H9 (cell line): ENCODE measurements at regions not wholly inside any gene's neighbourhood (a gene's known extent, or its start where the extent isn't known, plus 50 kb on each side); places are given as distances from the start of the nearest gene placed in this dataset.

Source experiments
- DNase-seq: peaks from one replicate; pipeline ENCODE4 v3.0.0-alpha.2; 2017
- H2AFZ ChIP-seq: one replicate; pipeline ENCODE4 v1.6.1; 2013; ENCODE audit warnings: mild to moderate bottlenecking, low read length, control low read depth, moderate library complexity
- H2AK5ac ChIP-seq: 2 replicates; pipeline ENCODE4 v1.6.1; 2013; ENCODE audit warnings: low read length, control low read depth, mixed read lengths; ENCODE audit not compliant: insufficient read length
- H2BK120ac ChIP-seq: one replicate; pipeline ENCODE4 v1.6.1; 2013; ENCODE audit warnings: low read depth, mild to moderate bottlenecking, low read length, control low read depth, inconsistent platforms; ENCODE audit not compliant: poor library complexity, severe bottlenecking
- H2BK12ac ChIP-seq: 2 replicates; pipeline ENCODE4 v1.6.1; 2013; ENCODE audit warnings: low read length, control low read depth, mixed read lengths, low read depth; ENCODE audit not compliant: insufficient read length
- H2BK15ac ChIP-seq: 2 replicates; pipeline ENCODE4 v1.6.1; 2013; ENCODE audit warnings: low read depth, low read length, control low read depth
- H2BK20ac ChIP-seq: one replicate; pipeline ENCODE4 v1.6.1; 2013; ENCODE audit warnings: low read depth, mild to moderate bottlenecking, low read length, control low read depth, inconsistent platforms; ENCODE audit not compliant: poor library complexity, severe bottlenecking
- H2BK5ac ChIP-seq: 2 replicates; pipeline ENCODE4 v1.6.1; 2013; ENCODE audit warnings: low read length, control low read depth, mixed read lengths; ENCODE audit not compliant: insufficient read length
- H3K14ac ChIP-seq: 2 replicates; pipeline ENCODE4 v1.6.1; 2013; ENCODE audit warnings: low read length, control low read depth; ENCODE audit not compliant: insufficient read depth
- H3K18ac ChIP-seq: 2 replicates; pipeline ENCODE4 v1.6.1; 2013; ENCODE audit warnings: low read depth, mild to moderate bottlenecking, mixed read lengths, low read length, control low read depth; ENCODE audit not compliant: insufficient read length
- H3K23ac ChIP-seq: 2 replicates; pipeline ENCODE4 v1.6.1; 2013; ENCODE audit warnings: low read length, control low read depth, mixed read lengths, low read depth; ENCODE audit not compliant: insufficient read length
- H3K23me2 ChIP-seq: 2 replicates; pipeline ENCODE4 v1.6.1; 2013; ENCODE audit warnings: low read depth, mild to moderate bottlenecking, mixed read lengths, low read length, control low read depth; ENCODE audit not compliant: insufficient read length, poor library complexity, severe bottlenecking
- H3K27ac ChIP-seq: 2 replicates; pipeline ENCODE4 v1.5.1; 2013; ENCODE audit warnings: low read length, control low read depth, mixed read lengths, low read depth; ENCODE audit not compliant: insufficient read length
- H3K27me3 ChIP-seq: 2 replicates; pipeline ENCODE4 v1.6.1; 2013; ENCODE audit warnings: low read length, control low read depth, inconsistent platforms; ENCODE audit not compliant: insufficient read depth
- H3K4ac ChIP-seq: 2 replicates; pipeline ENCODE4 v1.6.1; 2013; ENCODE audit warnings: low read depth, mild to moderate bottlenecking, control low read depth, inconsistent platforms, low read length, moderate library complexity
- H3K4me1 ChIP-seq: 2 replicates; pipeline ENCODE4 v1.6.1; 2013; ENCODE audit warnings: low read length, control low read depth, inconsistent platforms; ENCODE audit not compliant: insufficient read depth
- H3K4me2 ChIP-seq: 2 replicates; pipeline ENCODE4 v1.6.1; 2013; ENCODE audit warnings: low read length, control low read depth, mixed read lengths; ENCODE audit not compliant: insufficient read length, insufficient read depth
- H3K56ac ChIP-seq: 2 replicates; pipeline ENCODE4 v1.6.1; 2013; ENCODE audit warnings: low read depth, mild to moderate bottlenecking, mixed read lengths, low read length, control low read depth; ENCODE audit not compliant: insufficient read length
- H3K79me1 ChIP-seq: 2 replicates; pipeline ENCODE4 v1.6.1; 2013; ENCODE audit warnings: low read depth, mild to moderate bottlenecking, moderate library complexity, low read length, control low read depth, inconsistent platforms; ENCODE audit not compliant: insufficient read depth, poor library complexity, severe bottlenecking
- H3K79me2 ChIP-seq: 2 replicates; pipeline ENCODE4 v1.6.1; 2013; ENCODE audit warnings: low read length, control low read depth, inconsistent platforms; ENCODE audit not compliant: insufficient read depth
- H3K9ac ChIP-seq: 2 replicates; pipeline ENCODE4 v1.6.1; 2013; ENCODE audit warnings: low read length, control low read depth, mixed read lengths; ENCODE audit not compliant: insufficient read length; ENCODE audit errors: extremely low read depth
- H3K9me3 ChIP-seq: one replicate; pipeline ENCODE4 v1.6.1; 2013; ENCODE audit warnings: low read depth, low read length, inconsistent platforms; ENCODE audit not compliant: control insufficient read depth
- H3T11ph ChIP-seq: one replicate; pipeline ENCODE4 v1.6.1; 2013; ENCODE audit warnings: mild to moderate bottlenecking, low read length, control low read depth, inconsistent platforms
- H4K20me1 ChIP-seq: one replicate; pipeline ENCODE4 v1.6.1; 2013; ENCODE audit not compliant: control insufficient read depth, insufficient read length, insufficient read depth
- H4K5ac ChIP-seq: 2 replicates; pipeline ENCODE4 v1.6.1; 2013; ENCODE audit warnings: low read depth, mild to moderate bottlenecking, mixed read lengths, low read length, control low read depth; ENCODE audit not compliant: insufficient read length
- H4K8ac ChIP-seq: replicated peaks from 2 replicates; pipeline ENCODE4 v1.6.1; 2013; ENCODE audit warnings: low read length, control low read depth, mixed read lengths, low read depth; ENCODE audit not compliant: insufficient read length
- H4K91ac ChIP-seq: 2 replicates; pipeline ENCODE4 v1.6.1; 2013; ENCODE audit warnings: low read depth, mild to moderate bottlenecking, moderate library complexity, mixed read lengths, low read length, control low read depth; ENCODE audit not compliant: insufficient read length
- H3K27ac Mint-ChIP-seq, 3 experiments: 2 replicates in 2 of 3; 3 replicates in 1 of 3; pipeline ENCODE4 v1.8.0; 2020 to 2021; ENCODE audit warnings: mixed read lengths in 3 of 3, mild to moderate bottlenecking in 1 of 3, moderate library complexity in 1 of 3
- H3K27me3 Mint-ChIP-seq: 2 replicates; pipeline ENCODE4 v1.8.0; 2021; ENCODE audit warnings: low read depth, mild to moderate bottlenecking, moderate library complexity, mixed read lengths
- H3K36me3 Mint-ChIP-seq, 3 experiments: 2 replicates in 2 of 3; 3 replicates in 1 of 3; pipeline ENCODE4 v1.8.0; 2020 to 2021; ENCODE audit warnings: low read depth in 3 of 3, mixed read lengths in 3 of 3; ENCODE audit not compliant: insufficient read depth in 1 of 3
- H3K4me1 Mint-ChIP-seq, 2 experiments: 2 replicates each; pipeline ENCODE4 v1.8.0; 2020; ENCODE audit warnings: mixed read lengths in 2 of 2
- H3K4me3 Mint-ChIP-seq, 2 experiments: 2 replicates in 1 of 2; 3 replicates in 1 of 2; pipeline ENCODE4 v1.8.0; 2020 to 2021; ENCODE audit warnings: mild to moderate bottlenecking in 2 of 2, mixed read lengths in 2 of 2, moderate library complexity in 1 of 2
- H3K9me3 Mint-ChIP-seq, 2 experiments: 2 replicates in 1 of 2; 3 replicates in 1 of 2; pipeline ENCODE4 v1.8.0; 2020; ENCODE audit warnings: mild to moderate bottlenecking in 2 of 2, mixed read lengths in 2 of 2, moderate library complexity in 1 of 2
- WGBS: extraction: QIAGEN DNeasy Blood & Tissue Kit; methylation state at CpG from one replicate; pipeline ENCODE4 v1.1.7; 2013; ENCODE audit warnings: missing lambda C conversion rate, low lambda C conversion rate, mixed read lengths; ENCODE audit not compliant: insufficient read length; ENCODE audit errors: extremely low coverage; 5-methylcytosine and 5-hydroxymethylcytosine counted together
- TF ChIP-seq, protein P1 (sequence below): fragments of 200-600 bp; sonication (generic); conservative IDR thresholded peaks from 3 replicates; pipeline ENCODE4 v1.8.0; 2021; ENCODE audit warnings: antibody characterized with exemption, mild to moderate bottlenecking

- no CpG with 5 or more reads among the region's 7 CpGs for WGBS
- no peak overlapping the region for H3K4me2 ChIP-seq
Measured at GRCh38 chr3:35505181-35505580, 134.1 kb upstream of the ARPP21 start.

More at GRCh38 chr3:35505181-35505580, 134.1 kb upstream of the ARPP21 start:
- Histone ChIP-seq H3T11ph (no peak overlapping the region), H2AFZ (no peak overlapping the region), H3K79me1 (no peaks in the 10 kb centered on the region), H3K23me2 (no peaks in the 10 kb centered on the region), H3K9ac (no peak overlapping the region), H2BK120ac (no peak overlapping the region), H3K4me1 (no peaks in the 10 kb centered on the region), H3K27ac (no peak overlapping the region), H2BK12ac (no peak overlapping the region), H2BK20ac (no peak overlapping the region), H3K18ac (no peak overlapping the region), H2BK5ac (no peak overlapping the region), H2AK5ac (no peak overlapping the region), H3K14ac (no peak overlapping the region), H4K20me1 (no peaks in the 10 kb centered on the region), H3K9me3 (no peaks in the 10 kb centered on the region), H3K4ac (no peak overlapping the region), H3K27me3 (no peaks in the 10 kb centered on the region), H4K5ac (no peak overlapping the region), H2BK15ac (no peak overlapping the region), H3K56ac (no peak overlapping the region), H4K91ac (no peak overlapping the region), H3K79me2 (no peaks in the 10 kb centered on the region), H4K8ac (no peak overlapping the region), H3K23ac (no peak overlapping the region)
- Mint-ChIP-seq H3K36me3 (no peaks in the 10 kb centered on the region; a peak in 2 of 7 replicates), H3K9me3 (peaks cover 0 to 3% of the 10 kb centered on the region in 2 experiments; a peak in 2 of 5 replicates), H3K4me1 (peaks cover 11 to 19% of the 10 kb centered on the region in 2 experiments; a peak in 3 of 4 replicates), H3K27me3 (peaks cover 2% of the 10 kb centered on the region; the same call in 1 of the 2 replicates), H3K4me3 (no peak overlapping the region), H3K27ac (no peak overlapping the region)
- DNase-seq = peak; percentile 89
- TF ChIP-seq, protein P1, sequence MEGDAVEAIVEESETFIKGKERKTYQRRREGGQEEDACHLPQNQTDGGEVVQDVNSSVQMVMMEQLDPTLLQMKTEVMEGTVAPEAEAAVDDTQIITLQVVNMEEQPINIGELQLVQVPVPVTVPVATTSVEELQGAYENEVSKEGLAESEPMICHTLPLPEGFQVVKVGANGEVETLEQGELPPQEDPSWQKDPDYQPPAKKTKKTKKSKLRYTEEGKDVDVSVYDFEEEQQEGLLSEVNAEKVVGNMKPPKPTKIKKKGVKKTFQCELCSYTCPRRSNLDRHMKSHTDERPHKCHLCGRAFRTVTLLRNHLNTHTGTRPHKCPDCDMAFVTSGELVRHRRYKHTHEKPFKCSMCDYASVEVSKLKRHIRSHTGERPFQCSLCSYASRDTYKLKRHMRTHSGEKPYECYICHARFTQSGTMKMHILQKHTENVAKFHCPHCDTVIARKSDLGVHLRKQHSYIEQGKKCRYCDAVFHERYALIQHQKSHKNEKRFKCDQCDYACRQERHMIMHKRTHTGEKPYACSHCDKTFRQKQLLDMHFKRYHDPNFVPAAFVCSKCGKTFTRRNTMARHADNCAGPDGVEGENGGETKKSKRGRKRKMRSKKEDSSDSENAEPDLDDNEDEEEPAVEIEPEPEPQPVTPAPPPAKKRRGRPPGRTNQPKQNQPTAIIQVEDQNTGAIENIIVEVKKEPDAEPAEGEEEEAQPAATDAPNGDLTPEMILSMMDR = no peak
